Activated CD8-positive, alpha-beta memory T cell treated with anti-CD3 and anti-CD28 coated beads, Interleukin-2, amount 50 U/mL, for 1 hour (primary cell): ENCODE measurements at regions not wholly inside any gene's neighbourhood (a gene's known extent, or its start where the extent isn't known, plus 50 kb on each side); places are given as distances from the start of the nearest gene placed in this dataset.

Source experiments
- DNase-seq: peaks from one replicate; pipeline ENCODE4 v3.0.0-alpha.2; 2020; ENCODE audit errors: extremely low read depth

- no peak for DNase-seq
These were observed 401.7 kb upstream of the HS6ST1 start for GRCh38 chr2:128720080-128721022.

GRCh38 chr2:128721096-128721495 is 402.4 kb upstream of the HS6ST1 start:
- no peak for DNase-seq

GRCh38 chr2:128722489-128722888 is 403.8 kb upstream of the HS6ST1 start:
- DNase-seq, result no peak

GRCh38 chr2:128724547-128724946 is 405.9 kb upstream of the HS6ST1 start:
- DNase-seq, result no peak

GRCh38 chr2:128724972-128725371 is 406.3 kb upstream of the HS6ST1 start:
- DNase-seq, result no peak

- DNase-seq, result no peak
These were observed 407.6 kb upstream of the HS6ST1 start for GRCh38 chr2:128726236-128726635.

GRCh38 chr2:128726911-128727310 is 408.2 kb upstream of the HS6ST1 start:
- DNase-seq, result no peak

- no peak for DNase-seq
These were observed 408.7 kb upstream of the HS6ST1 start for GRCh38 chr2:128727404-128727803.

- DNase-seq, result no peak
These were observed 409.2 kb upstream of the HS6ST1 start for GRCh38 chr2:128727914-128728313.

GRCh38 chr2:128729051-128729450 is 410.4 kb upstream of the HS6ST1 start:
- no peak for DNase-seq

GRCh38 chr2:128731994-128732650 is 413.5 kb upstream of the HS6ST1 start:
- no peak for DNase-seq

- no peak for DNase-seq
These were observed 414.3 kb upstream of the HS6ST1 start for GRCh38 chr2:128732976-128733431.

GRCh38 chr2:128733450-128733849 is 414.8 kb upstream of the HS6ST1 start:
- DNase-seq, result no peak

- DNase-seq, result no peak
These were observed 416.0 kb upstream of the HS6ST1 start for GRCh38 chr2:128734521-128735295.

GRCh38 chr2:128735296-128735960 is 416.8 kb upstream of the HS6ST1 start:
- no peak for DNase-seq

GRCh38 chr2:128736046-128736688 is 417.5 kb upstream of the HS6ST1 start:
- no peak for DNase-seq

- DNase-seq, result no peak
These were observed 418.2 kb upstream of the HS6ST1 start for GRCh38 chr2:128736689-128737545.

- no peak for DNase-seq
These were observed 418.8 kb upstream of the HS6ST1 start for GRCh38 chr2:128737546-128737826.

GRCh38 chr2:128738446-128739110 is 419.9 kb upstream of the HS6ST1 start:
- no peak for DNase-seq

GRCh38 chr2:128742467-128742866 is 423.8 kb upstream of the HS6ST1 start:
- DNase-seq, result no peak
